ENCODE measurements at regions not wholly inside any gene's neighbourhood (a gene's known extent, or its start where the extent isn't known, plus 50 kb on each side); places are given as distances from the start of the nearest gene placed in this dataset.

GRCh38 chr15:72998681-72999466 lies 53.4 kb upstream of the NEO1 start:
- no peak for TF ChIP-seq CTCF (IDR thresholded peaks at IDR 0.05)
- no peak for TF ChIP-seq POLR2A (IDR thresholded peaks at IDR 0.05)

Measured in thyroid gland (tissue), 4 donors.